Fibroblast of pulmonary artery (primary cell): ENCODE measurements at regions not wholly inside any gene's neighbourhood (a gene's known extent, or its start where the extent isn't known, plus 50 kb on each side); places are given as distances from the start of the nearest gene placed in this dataset.

Experiments used
- DNase-seq: peaks from one replicate; pipeline ENCODE4 v3.0.0-alpha.2; 2010; ENCODE audit warnings: low read depth
- H3K4me3 ChIP-seq: replicated peaks from 2 replicates; pipeline ENCODE4 v1.5.1; 2011; ENCODE audit warnings: low read depth, mild to moderate bottlenecking, control low read depth, low read length, moderate library complexity
- TF ChIP-seq, protein P1 (sequence below): IDR thresholded peaks from 2 replicates; pipeline ENCODE4 v1.5.1; 2011; ENCODE audit warnings: mild to moderate bottlenecking, control low read depth, low read length, inconsistent platforms; ENCODE audit errors: missing control alignments

DNA sequence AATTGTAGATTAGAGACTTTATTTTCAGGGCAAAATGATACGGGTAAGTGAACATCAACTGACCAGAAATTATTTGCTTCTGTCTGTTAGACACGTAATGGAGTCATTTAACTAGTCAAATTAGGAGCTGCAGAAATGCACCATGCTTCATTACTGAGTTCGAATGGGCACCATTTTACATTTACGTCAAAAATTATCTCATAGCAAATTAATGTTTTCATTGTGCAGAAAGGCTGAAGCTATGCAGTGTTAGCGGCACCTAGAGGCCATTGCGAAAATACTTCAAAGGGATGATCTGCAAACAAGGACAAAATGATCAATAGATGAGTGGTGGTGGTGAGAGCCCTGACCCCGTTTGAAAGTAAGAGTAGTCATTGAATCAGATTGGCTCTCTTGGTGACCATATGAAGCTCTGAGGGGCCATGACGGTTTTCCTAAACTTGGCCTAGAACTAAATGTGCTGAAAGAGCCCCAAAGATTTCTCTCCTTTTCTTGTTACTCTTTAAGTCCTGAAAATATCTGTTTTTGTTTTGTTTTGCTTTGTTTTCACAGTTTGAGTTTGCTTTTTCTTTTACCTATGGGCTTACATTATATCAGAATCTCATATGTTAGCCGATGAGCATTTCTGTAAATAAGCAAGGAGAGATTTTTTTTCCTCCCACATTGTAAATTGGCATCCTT lies 277.9 kb downstream of the ZNF536 start:
- TF ChIP-seq, protein P1, sequence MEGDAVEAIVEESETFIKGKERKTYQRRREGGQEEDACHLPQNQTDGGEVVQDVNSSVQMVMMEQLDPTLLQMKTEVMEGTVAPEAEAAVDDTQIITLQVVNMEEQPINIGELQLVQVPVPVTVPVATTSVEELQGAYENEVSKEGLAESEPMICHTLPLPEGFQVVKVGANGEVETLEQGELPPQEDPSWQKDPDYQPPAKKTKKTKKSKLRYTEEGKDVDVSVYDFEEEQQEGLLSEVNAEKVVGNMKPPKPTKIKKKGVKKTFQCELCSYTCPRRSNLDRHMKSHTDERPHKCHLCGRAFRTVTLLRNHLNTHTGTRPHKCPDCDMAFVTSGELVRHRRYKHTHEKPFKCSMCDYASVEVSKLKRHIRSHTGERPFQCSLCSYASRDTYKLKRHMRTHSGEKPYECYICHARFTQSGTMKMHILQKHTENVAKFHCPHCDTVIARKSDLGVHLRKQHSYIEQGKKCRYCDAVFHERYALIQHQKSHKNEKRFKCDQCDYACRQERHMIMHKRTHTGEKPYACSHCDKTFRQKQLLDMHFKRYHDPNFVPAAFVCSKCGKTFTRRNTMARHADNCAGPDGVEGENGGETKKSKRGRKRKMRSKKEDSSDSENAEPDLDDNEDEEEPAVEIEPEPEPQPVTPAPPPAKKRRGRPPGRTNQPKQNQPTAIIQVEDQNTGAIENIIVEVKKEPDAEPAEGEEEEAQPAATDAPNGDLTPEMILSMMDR, result peak; percentile 84
- H3K4me3 ChIP-seq, result no peak overlapping the region
- DNase-seq, result peak; percentile 61

DNA sequence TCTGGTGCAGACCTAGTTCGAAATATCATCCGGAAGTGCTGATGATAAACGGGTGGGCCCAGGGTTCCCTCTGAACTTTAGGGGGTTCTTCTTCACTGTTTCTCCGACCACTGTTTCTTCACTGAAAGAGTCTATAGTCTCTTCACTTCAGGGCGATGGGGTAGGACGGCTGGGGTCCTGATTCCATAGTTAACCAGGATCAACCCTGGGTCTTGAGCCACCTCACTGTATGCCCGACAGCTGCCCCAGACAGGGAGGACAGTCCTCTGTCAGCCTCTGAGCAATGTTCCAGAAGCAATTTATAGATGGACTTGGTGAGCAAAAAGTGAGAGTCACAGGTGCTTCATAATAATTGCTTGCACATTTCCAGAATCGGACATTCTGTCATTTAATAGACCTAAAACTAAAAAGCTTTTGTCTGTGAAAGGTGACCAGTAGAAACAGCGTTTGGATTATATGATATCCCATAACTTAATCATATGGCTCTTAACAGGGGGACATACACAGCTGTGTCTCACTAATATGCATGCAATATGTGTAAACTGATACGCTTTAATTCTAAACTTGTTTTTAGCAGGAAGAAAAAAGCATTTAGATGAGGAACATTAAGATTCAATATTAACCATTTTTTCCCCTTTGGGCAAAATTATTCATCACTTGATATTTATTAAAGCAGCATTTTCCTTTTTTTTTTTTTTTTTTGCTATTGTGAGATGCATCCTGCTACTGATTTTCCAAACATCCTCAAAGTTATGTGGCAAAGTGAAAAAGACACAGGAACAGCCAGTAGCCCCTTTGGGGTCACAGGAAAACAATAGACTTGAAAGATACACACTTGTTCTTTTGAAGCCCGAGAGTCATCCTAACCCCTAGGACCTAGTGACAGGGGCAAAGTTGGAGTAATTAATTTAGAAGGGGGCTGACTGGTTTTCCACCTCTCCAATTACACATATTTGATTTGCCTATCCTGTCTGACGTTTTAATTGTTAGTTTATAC lies 277.0 kb downstream of the ZNF536 start:
- DNase-seq, result no peak
- TF ChIP-seq, protein P1, result no peak
- no peak overlapping the region for H3K4me3 ChIP-seq

DNA sequence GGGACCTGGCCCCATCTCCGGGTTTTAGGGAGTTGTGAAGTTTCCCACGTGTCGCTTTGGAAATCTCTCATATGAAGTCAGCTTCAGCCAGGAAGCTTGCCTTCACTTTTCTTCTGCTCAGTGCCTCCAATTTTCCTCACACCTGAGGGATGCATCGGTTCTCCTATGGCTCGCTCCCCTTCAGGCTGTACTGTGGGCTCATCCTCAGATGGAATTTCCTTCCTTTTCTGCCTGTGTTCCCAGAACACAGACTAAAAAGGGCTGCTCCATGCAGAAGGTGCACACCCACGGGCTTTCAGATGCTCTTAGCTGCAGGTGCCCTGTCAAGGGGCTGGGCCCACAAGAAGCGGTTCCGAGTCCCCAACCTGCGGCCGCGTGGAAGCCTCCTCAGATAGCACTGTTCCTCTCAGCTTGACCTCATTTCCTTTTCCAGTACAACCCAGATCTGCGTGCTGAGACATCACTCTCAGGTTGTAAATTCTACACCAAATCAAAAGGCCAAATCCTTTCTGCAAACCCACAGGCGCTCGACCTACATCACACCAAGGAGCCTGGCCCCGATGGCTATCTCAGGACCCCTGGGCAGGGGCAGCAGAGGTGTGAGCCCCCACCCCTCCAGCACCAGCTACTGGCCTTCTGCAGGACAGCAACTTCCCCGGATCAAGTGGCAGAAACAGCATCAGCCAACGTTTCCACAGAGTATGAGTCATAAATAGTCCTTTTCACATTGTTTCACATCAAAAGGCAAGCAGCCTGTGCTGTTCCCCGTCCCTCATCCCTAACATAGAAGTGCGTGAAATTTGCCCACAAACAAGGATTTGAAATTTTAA lies 275.9 kb downstream of the ZNF536 start:
- DNase-seq, result no peak
- TF ChIP-seq, protein P1, result no peak
- H3K4me3 ChIP-seq, result no peak overlapping the region

DNA sequence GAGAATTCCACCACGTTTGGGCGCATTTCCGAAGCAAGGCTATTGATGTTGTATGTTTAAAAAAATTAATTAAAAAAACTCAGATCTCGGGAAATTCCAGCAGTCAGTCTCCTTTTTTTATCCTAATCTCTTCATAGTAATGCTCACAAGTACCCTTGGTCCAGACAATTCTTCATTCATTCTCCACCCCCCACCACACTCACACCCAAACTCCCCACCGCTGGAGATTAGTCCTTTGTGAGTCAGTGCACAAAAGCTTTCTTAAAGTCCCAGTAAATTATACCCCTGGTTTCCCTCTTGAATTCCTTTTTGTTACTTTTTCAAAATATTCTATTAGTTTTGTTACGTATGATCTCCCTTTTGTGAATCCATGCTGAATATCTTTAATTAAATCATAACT lies 274.6 kb downstream of the ZNF536 start:
- DNase-seq, result no peak
- H3K4me3 ChIP-seq, result no peak overlapping the region
- TF ChIP-seq, protein P1, result no peak

DNA sequence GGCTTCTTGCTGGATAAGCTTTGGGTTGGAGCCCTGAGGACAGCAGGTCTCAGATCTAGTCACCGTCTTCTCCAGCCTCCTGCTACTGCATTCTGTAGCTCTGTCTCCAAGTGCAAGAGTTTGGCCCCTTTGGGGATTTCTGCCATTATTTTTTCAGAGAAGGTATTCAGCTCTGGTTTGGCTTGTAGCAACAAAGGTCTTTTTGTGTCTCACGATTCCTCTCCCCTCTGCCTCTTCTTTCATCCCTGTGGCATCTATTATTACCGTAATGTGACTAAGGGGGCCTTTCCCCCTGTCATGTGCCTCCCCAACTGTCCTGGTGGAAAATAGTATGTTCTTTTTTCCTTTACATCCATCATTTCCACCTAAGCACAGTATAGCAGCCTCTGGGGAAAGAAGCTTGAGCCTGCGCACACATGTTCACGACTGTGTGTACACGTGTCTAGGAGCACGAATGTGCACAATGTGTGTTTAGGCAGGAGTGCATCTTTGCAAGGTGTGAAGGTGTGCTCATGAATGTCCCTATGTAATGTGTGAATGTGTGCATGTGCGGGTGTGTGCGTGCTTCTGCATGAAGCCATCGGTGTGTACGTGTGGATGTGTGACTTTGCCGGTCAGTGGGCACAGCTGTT lies 273.9 kb downstream of the ZNF536 start:
- no peak overlapping the region for H3K4me3 ChIP-seq
- TF ChIP-seq, protein P1, result no peak
- no peak for DNase-seq

DNA sequence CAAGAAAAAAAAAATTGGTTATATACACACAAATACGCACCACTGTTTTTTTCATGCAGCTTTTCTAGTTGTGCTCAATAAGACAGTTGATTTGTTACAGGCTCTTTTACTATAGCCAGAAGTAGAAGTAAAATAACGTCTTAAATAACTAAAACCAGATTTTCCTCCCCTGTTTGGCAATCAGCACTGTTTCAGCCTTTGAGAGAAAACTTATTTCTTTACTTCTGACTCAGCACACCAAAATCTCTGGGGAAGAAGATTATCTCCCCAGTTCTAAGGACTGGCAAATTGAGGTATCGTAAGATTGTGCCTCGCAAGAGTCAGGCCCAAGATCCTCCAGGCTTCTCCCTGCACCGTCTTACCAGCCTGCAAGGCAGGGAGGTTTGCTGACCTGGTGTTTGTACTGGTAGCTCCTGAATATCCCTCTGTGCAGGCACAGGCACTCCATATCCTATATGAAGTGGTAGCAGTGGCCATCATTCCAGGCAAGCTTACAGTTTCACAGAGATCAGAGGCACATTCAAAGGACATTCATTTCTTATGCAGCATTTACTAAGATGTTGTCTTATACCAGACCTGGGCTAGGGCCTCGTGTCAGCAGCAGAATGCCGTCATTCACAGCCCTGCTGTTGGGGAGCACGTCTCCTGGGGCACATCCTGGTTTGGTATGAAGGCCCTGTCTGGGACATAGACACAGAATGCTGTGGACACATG lies 268.2 kb downstream of the ZNF536 start:
- TF ChIP-seq, protein P1, result no peak
- no peak for DNase-seq
- no peak overlapping the region for H3K4me3 ChIP-seq
